MG63 (cell line): ENCODE measurements at regions not wholly inside any gene's neighbourhood (a gene's known extent, or its start where the extent isn't known, plus 50 kb on each side); places are given as distances from the start of the nearest gene placed in this dataset.
"Not testable (repeated sequence)": the region's sequence is repeated elsewhere in the genome, so short reads cannot be mapped to it uniquely, and the experiment has no call there.

Experiments used
- DNase-seq: peaks from one replicate; pipeline ENCODE4 v3.0.0-alpha.2; 2020
- H3K27me3 ChIP-seq: fragments of 250-450 bp; sonication (Bioruptor Pico); 2 replicates; pipeline ENCODE4 v1.5.1; 2020; ENCODE audit warnings: mild to moderate bottlenecking, moderate library complexity
- H3K36me3 ChIP-seq: fragments of 250-450 bp; sonication (Bioruptor Pico); 2 replicates; pipeline ENCODE4 v1.5.1; 2020; ENCODE audit warnings: mild to moderate bottlenecking, moderate library complexity
- H3K4me3 ChIP-seq: fragments of 250-450 bp; sonication (Bioruptor Pico); 2 replicates; pipeline ENCODE4 v1.5.1; 2020; ENCODE audit warnings: mild to moderate bottlenecking, moderate library complexity
- H3K9me3 ChIP-seq: fragments of 250-450 bp; sonication (Bioruptor Pico); 2 replicates; pipeline ENCODE4 v1.5.1; 2020; ENCODE audit warnings: mild to moderate bottlenecking, moderate library complexity

GRCh38 chr3:81891055-81891895 lies 129.8 kb upstream of the GBE1 start:
- no peaks in the 10 kb centered on the region for H3K9me3 ChIP-seq
- no peaks in the 10 kb centered on the region for H3K27me3 ChIP-seq
- DNase-seq: no peak
- H3K36me3 ChIP-seq: no peaks in the 10 kb centered on the region
- no peak overlapping the region for H3K4me3 ChIP-seq

- no peak for DNase-seq
- Histone ChIP-seq H3K27me3 (no peaks in the 10 kb centered on the region), H3K9me3 (no peaks in the 10 kb centered on the region), H3K4me3 (no peak overlapping the region), H3K36me3 (no peaks in the 10 kb centered on the region)
These were observed 127.6 kb upstream of the GBE1 start for GRCh38 chr3:81888914-81889557.

DNA sequence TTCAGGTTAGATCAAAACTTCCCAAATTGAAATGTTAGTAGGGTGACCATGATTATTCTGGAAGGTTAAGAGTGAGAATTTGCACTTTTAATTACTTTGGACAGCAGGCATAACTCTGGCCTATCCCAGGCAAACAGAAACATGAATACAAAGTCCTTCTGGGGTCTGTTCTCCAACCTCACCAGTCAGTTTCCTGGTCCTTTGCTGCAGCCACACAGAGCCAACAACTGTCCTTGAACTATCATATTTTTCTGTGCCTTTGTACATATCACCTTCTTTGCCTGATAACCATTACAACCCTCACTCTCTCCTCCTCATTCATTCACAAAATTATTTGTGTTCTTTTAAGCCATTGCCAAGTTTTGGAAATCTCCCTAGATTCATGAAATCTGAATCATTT lies 126.0 kb upstream of the GBE1 start:
- H3K27me3 ChIP-seq: no peaks in the 10 kb centered on the region
- no peaks in the 10 kb centered on the region for H3K36me3 ChIP-seq
- H3K9me3 ChIP-seq: no peaks in the 10 kb centered on the region
- DNase-seq: no peak
- no peak overlapping the region for H3K4me3 ChIP-seq

DNA sequence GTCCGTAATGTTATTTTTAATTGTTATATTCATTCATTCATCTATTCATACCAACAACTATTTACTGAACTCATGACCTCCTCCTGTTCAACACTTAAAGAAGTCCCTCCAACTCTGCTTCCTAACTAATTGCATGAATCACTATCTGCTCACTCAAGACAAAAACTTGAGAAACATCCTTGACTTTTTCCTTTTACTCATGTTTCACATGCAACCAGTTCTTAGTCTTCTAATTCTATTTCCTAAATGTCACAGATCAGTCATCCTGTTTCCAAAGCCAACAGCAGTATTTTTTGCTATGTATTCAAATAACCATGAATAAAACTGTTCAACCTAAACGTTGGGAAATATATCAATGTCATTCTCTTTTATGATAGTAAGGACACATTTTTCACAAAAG lies 124.6 kb upstream of the GBE1 start:
- no peaks in the 10 kb centered on the region for H3K27me3 ChIP-seq
- H3K9me3 ChIP-seq: no peaks in the 10 kb centered on the region
- no peak overlapping the region for H3K4me3 ChIP-seq
- H3K36me3 ChIP-seq: no peaks in the 10 kb centered on the region
- no peak for DNase-seq

DNA sequence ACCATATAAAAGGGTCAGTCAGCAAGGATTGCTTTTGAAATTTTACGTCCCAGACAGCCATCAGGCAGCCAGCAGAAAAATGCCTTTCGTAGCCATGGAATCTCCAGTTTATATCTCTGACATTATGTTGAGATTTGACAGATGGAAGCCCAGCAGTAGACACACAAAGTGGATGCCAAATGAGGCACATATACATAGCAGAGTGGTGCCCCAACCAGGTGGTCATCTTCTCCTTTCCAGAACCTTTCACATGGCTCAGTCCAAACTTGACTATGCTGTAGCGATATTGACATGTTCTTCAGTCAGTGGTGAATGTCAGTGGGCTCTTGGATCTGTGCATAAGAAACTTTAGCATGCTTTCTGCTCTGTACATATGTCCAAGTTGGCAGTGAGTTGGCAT lies 123.3 kb upstream of the GBE1 start:
- Histone ChIP-seq H3K27me3 (no peaks in the 10 kb centered on the region), H3K4me3 (no peak overlapping the region), H3K36me3 (no peaks in the 10 kb centered on the region), H3K9me3 (no peaks in the 10 kb centered on the region)
- no peak for DNase-seq

- Histone ChIP-seq H3K4me3 (no peak overlapping the region), H3K27me3 (no peaks in the 10 kb centered on the region), H3K36me3 (no peaks in the 10 kb centered on the region), H3K9me3 (no peaks in the 10 kb centered on the region)
- DNase-seq: no peak
These were observed 115.4 kb upstream of the GBE1 start for GRCh38 chr3:81876826-81877225.

DNA sequence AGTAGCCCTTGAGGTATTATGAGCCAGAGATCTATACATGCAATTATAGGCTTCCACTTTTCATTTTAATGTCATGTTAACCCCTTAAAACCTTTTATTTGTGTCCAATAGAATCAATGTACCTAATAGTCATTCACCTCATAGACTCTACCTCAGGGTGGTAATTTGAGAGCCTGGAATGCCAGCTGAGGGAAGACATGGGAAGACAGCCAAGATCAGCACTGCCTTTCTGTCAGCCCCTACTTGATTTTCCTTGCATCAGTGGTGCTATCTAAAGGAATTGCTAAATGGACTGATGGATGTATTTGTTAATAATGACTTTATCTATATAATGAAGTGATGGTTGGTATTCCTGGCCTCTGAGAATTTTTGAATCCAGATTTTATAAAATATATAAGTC lies 113.3 kb upstream of the GBE1 start:
- H3K27me3 ChIP-seq: no peaks in the 10 kb centered on the region
- DNase-seq: no peak

GRCh38 chr3:81872566-81872965 lies 111.1 kb upstream of the GBE1 start:
- H3K27me3 ChIP-seq: no peaks in the 10 kb centered on the region
- no peak for DNase-seq
- no peak overlapping the region for H3K4me3 ChIP-seq
- no peaks in the 10 kb centered on the region for H3K9me3 ChIP-seq
- H3K36me3 ChIP-seq: no peaks in the 10 kb centered on the region

More for the DNA sequence above, 113.3 kb upstream of the GBE1 start:
- no peaks in the 10 kb centered on the region for H3K9me3 ChIP-seq
- no peaks in the 10 kb centered on the region for H3K36me3 ChIP-seq
- no peak overlapping the region for H3K4me3 ChIP-seq

DNA sequence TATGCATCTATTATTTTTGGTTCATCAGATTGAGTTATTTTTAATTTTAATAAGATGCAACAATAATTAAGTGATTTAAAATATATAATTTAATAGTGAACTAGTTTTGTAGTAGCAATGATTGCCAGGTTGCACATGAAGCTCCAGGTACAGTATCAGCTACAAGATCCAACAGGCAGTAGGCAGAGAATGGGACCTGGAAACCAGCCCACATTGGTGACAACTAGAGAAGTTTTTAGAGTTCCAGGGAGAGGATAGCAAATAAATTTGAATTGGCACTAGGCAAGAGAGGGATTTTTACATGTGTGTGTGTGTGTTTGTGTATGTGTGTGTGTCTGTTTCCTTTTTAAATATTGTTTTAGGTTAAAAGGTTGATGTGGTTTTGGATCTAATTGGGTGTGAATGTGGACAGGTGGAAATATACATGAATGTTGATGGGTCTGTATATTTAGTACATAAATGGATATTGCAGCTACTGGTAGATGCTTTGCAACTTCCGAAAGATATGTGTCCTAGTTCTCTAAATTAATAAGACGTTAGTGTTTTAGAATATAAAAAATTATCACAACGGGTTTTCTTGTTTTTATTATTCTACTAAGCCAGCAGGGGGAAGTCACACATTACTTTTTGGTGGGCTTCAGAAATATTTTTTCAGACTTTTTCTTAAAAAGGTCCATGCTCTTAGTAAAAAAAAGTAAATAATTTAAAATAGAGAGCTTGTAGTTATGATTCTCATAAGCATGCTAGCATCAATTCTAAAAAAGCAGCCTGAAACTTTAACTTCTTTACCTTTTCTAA lies 110.1 kb upstream of the GBE1 start:
- DNase-seq: no peak
- Histone ChIP-seq H3K36me3 (no peaks in the 10 kb centered on the region), H3K9me3 (no peaks in the 10 kb centered on the region), H3K4me3 (no peak overlapping the region), H3K27me3 (no peaks in the 10 kb centered on the region)

- no peak for DNase-seq
- H3K36me3 ChIP-seq: no peaks in the 10 kb centered on the region
- H3K4me3 ChIP-seq: no peak overlapping the region
- no peaks in the 10 kb centered on the region for H3K9me3 ChIP-seq
- no peaks in the 10 kb centered on the region for H3K27me3 ChIP-seq
These were observed 107.9 kb upstream of the GBE1 start for GRCh38 chr3:81869382-81869781.

DNA sequence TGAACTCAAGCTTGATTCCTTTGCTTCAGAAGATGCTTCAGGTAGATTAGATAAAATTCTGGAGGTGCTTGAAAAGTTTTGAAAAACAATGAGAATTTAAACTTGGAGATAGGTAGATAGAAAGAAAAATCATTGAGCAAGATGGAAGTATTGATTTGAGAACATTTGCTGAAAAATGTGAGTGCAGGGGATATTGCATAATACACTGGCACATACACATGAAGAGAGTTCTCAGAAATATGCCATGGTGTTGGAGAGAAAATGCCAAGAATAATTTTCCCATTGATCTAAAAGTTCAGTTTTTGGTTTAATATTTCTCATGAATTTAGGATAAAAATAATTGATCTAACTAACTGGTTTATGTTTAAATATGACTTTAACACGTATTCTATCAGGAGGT lies 107.2 kb upstream of the GBE1 start:
- Histone ChIP-seq H3K27me3 (no peaks in the 10 kb centered on the region), H3K36me3 (no peaks in the 10 kb centered on the region), H3K9me3 (no peaks in the 10 kb centered on the region), H3K4me3 (no peak overlapping the region)
- DNase-seq: no peak

DNA sequence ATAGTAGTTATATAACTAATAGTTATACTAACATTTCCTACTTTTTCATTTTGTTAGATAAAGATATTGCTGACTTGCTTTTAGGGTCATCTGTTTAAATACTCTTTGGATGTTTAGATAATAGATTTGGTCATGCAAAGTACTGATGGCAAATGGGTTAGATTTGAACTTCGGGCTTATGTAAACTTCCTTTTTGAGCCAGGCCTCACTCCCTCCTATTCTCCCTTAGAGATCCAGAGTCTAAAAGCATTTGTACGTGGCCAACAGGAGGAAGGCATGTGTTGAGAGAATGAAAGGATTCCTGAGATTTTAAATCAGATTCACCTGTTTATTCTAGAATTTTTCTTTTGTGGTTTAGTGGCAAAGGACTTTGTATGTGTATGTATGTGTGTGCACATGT lies 106.4 kb upstream of the GBE1 start:
- no peaks in the 10 kb centered on the region for H3K36me3 ChIP-seq
- no peak overlapping the region for H3K4me3 ChIP-seq
- DNase-seq: no peak
- no peaks in the 10 kb centered on the region for H3K9me3 ChIP-seq
- H3K27me3 ChIP-seq: no peaks in the 10 kb centered on the region

DNA sequence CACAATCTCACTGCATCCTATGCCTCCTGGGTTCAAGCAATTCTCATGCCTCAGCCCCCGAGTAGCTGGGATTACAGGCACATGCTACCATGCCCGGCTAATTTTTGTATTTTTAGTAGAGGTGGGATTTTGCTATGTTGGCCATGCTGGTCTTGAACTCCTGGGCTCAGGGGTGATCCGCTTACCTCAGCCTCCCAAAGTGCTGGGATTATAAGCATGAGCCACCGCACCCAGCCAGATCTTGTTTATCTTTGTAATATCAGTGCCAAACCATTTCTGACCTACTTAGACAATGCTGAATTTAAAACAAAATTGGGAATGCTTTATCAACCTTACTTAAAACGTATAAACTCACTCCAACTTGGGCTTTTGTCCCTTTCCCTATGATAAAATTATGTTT lies 103.7 kb upstream of the GBE1 start:
- not testable (repeated sequence) for H3K36me3 ChIP-seq, H3K9me3 ChIP-seq, H3K27me3 ChIP-seq, DNase-seq, H3K4me3 ChIP-seq

- Histone ChIP-seq H3K9me3 (no peaks in the 10 kb centered on the region), H3K4me3 (no peak overlapping the region), H3K27me3 (no peaks in the 10 kb centered on the region), H3K36me3 (no peaks in the 10 kb centered on the region)
- no peak for DNase-seq
These were observed 102.8 kb upstream of the GBE1 start for GRCh38 chr3:81864272-81864671.

- Histone ChIP-seq H3K9me3 (no peaks in the 10 kb centered on the region), H3K27me3 (no peaks in the 10 kb centered on the region), H3K4me3 (no peak overlapping the region), H3K36me3 (no peaks in the 10 kb centered on the region)
- DNase-seq: no peak
These were observed 102.3 kb upstream of the GBE1 start for GRCh38 chr3:81863756-81864155.

- no peak overlapping the region for H3K4me3 ChIP-seq
- no peaks in the 10 kb centered on the region for H3K9me3 ChIP-seq
- H3K27me3 ChIP-seq: no peaks in the 10 kb centered on the region
- no peak for DNase-seq
- no peaks in the 10 kb centered on the region for H3K36me3 ChIP-seq
These were observed 100.1 kb upstream of the GBE1 start for GRCh38 chr3:81861593-81861992.

- Histone ChIP-seq H3K4me3 (no peak overlapping the region), H3K9me3 (no peaks in the 10 kb centered on the region), H3K36me3 (no peaks in the 10 kb centered on the region), H3K27me3 (no peaks in the 10 kb centered on the region)
- no peak for DNase-seq
These were observed 98.1 kb upstream of the GBE1 start for GRCh38 chr3:81859524-81859923.
